Breast epithelium (tissue), 4 donors: ENCODE measurements at regions not wholly inside any gene's neighbourhood (a gene's known extent, or its start where the extent isn't known, plus 50 kb on each side); places are given as distances from the start of the nearest gene placed in this dataset.
A peak's percentile ranks its signal among the peaks of the same experiment; 100 is the strongest.
"Not testable (repeated sequence)": the region's sequence is repeated elsewhere in the genome, so short reads cannot be mapped to it uniquely, and the experiment has no call there.

Source experiments
- DNase-seq, 2 donors: peaks; one replicate each; pipeline ENCODE4 v3.0.0-alpha.2; 2019; ENCODE audit warnings: low spot score in 2 of 2
- H3K27ac ChIP-seq, 2 donors: fragments of 200-600 bp; sonication (generic) in 1 of 2; one replicate each; pipeline ENCODE4 v1.5.1; 2016 to 2019; ENCODE audit warnings: mild to moderate bottlenecking in 1 of 2
- H3K27me3 ChIP-seq, 2 donors: fragments of 200-600 bp; sonication (generic) in 1 of 2; one replicate each; pipeline versions ENCODE4 v1.5.1 to v1.6.0; 2017 to 2019; ENCODE audit warnings: control low read depth in 1 of 2, mild to moderate bottlenecking in 1 of 2
- H3K36me3 ChIP-seq: fragments of 200-600 bp; one replicate; pipeline ENCODE4 v1.5.1; 2019
- H3K4me1 ChIP-seq, 2 donors: fragments of 200-600 bp; sonication (generic); one replicate each; pipeline ENCODE4 v1.5.1; 2016 to 2019; ENCODE audit warnings: control low read depth in 1 of 2
- H3K4me3 ChIP-seq, 3 donors: fragments of 200-600 bp; sonication (generic); 1 replicate in 2 of 3; 2 replicates in 1 of 3; pipeline ENCODE4 v1.5.1; 2016 to 2019; ENCODE audit warnings: mild to moderate bottlenecking in 3 of 3, moderate library complexity in 2 of 3
- H3K9me3 ChIP-seq, 2 donors: fragments of 200-600 bp; sonication (generic) in 1 of 2; one replicate each; pipeline ENCODE4 v1.5.1; 2016 to 2019; ENCODE audit warnings: control low read depth in 1 of 2
- intact Hi-C: fragments of 100-400 bp; cut with DNase I; formaldehyde crosslinking; loops from one replicate; pipeline ENCODE4 v1.15.1; 2023; ENCODE audit warnings: low total_unique reads

GRCh38 chr9:43139349-43139748, 955.9 kb downstream of the SPATA31A6 start:
- H3K4me1 ChIP-seq, H3K9me3 ChIP-seq, intact Hi-C loops, H3K36me3 ChIP-seq, H3K4me3 ChIP-seq, H3K27me3 ChIP-seq, DNase-seq: not testable (repeated sequence)
- H3K27ac ChIP-seq: peak overlapping the region in 1 of 2 donors; percentile 55

GRCh38 chr9:43139878-43140608, 956.6 kb downstream of the SPATA31A6 start:
- intact Hi-C loops, H3K4me1 ChIP-seq, H3K36me3 ChIP-seq, H3K9me3 ChIP-seq, H3K27me3 ChIP-seq, DNase-seq, H3K4me3 ChIP-seq: not testable (repeated sequence)
- H3K27ac ChIP-seq: peak overlapping the region in 1 of 2 donors; percentile 55
